A172 (cell line): ENCODE measurements at regions not wholly inside any gene's neighbourhood (a gene's known extent, or its start where the extent isn't known, plus 50 kb on each side); places are given as distances from the start of the nearest gene placed in this dataset.
A peak's percentile ranks its signal among the peaks of the same experiment; 100 is the strongest.
"Not testable (repeated sequence)": the region's sequence is repeated elsewhere in the genome, so short reads cannot be mapped to it uniquely, and the experiment has no call there.

Experiments
- DNase-seq: peaks from one replicate; pipeline ENCODE4 v3.0.0-alpha.2; 2015; ENCODE audit warnings: low spot score

GRCh38 chr2:7094231-7094741 lies 177.1 kb downstream of the RNF144A start:
- DNase-seq: no peak

- no peak for DNase-seq
Observed at GRCh38 chr2:7096726-7097352, 179.6 kb downstream of the RNF144A start.

GRCh38 chr2:7097353-7097895 lies 180.2 kb downstream of the RNF144A start:
- peak; percentile 74 for DNase-seq

- DNase-seq: no peak
Observed at GRCh38 chr2:7098816-7099215, 181.6 kb downstream of the RNF144A start.

- DNase-seq: not testable (repeated sequence)
Observed at GRCh38 chr2:7099687-7100086, 182.5 kb downstream of the RNF144A start.

- DNase-seq: no peak
Observed at GRCh38 chr2:7102826-7103225, 185.6 kb downstream of the RNF144A start.

- no peak for DNase-seq
Observed at GRCh38 chr2:7108792-7109532, 191.8 kb downstream of the RNF144A start.

GRCh38 chr2:7109533-7109885 lies 192.3 kb downstream of the RNF144A start:
- DNase-seq: no peak

- DNase-seq: peak; percentile 2
Observed at GRCh38 chr2:7111626-7112025, 194.4 kb downstream of the RNF144A start.

GRCh38 chr2:7115364-7115763 lies 198.2 kb downstream of the RNF144A start:
- no peak for DNase-seq

GRCh38 chr2:7115906-7116305 lies 198.7 kb downstream of the RNF144A start:
- no peak for DNase-seq

- no peak for DNase-seq
Observed at GRCh38 chr2:7116511-7116910, 199.3 kb downstream of the RNF144A start.

- no peak for DNase-seq
Observed at GRCh38 chr2:7117076-7117475, 199.9 kb downstream of the RNF144A start.

GRCh38 chr2:7118606-7119131 lies 201.5 kb downstream of the RNF144A start:
- no peak for DNase-seq

- DNase-seq: peak; percentile 32
Observed at GRCh38 chr2:7119132-7119835, 202.1 kb downstream of the RNF144A start.

GRCh38 chr2:7121851-7122250 lies 204.6 kb downstream of the RNF144A start:
- no peak for DNase-seq

GRCh38 chr2:7127156-7127555 lies 209.9 kb downstream of the RNF144A start:
- DNase-seq: no peak

- no peak for DNase-seq
Observed at GRCh38 chr2:7127687-7128086, 210.5 kb downstream of the RNF144A start.

- DNase-seq: no peak
Observed at GRCh38 chr2:7131261-7131660, 214.0 kb downstream of the RNF144A start.

- DNase-seq: no peak
Observed at GRCh38 chr2:7132753-7133152, 215.5 kb downstream of the RNF144A start.

GRCh38 chr2:7133521-7133920 lies 216.3 kb downstream of the RNF144A start:
- peak; percentile 35 for DNase-seq

GRCh38 chr2:7140306-7140705 lies 223.1 kb downstream of the RNF144A start:
- DNase-seq: no peak
